GM23338 (cell line): ENCODE measurements at regions not wholly inside any gene's neighbourhood (a gene's known extent, or its start where the extent isn't known, plus 50 kb on each side); places are given as distances from the start of the nearest gene placed in this dataset.

Experiments used
- CTCF ChIP-seq, 2 experiments: fragments of 200-600 bp in 1 of 2; sonication (generic) in 1 of 2; conservative IDR thresholded peaks; 2 replicates each; pipeline versions ENCODE4 v1.5.1 to v1.6.1; 2016 to 2017; ENCODE audit warnings: antibody characterized with exemption in 2 of 2, low read depth in 2 of 2, mild to moderate bottlenecking in 2 of 2, moderate library complexity in 1 of 2
- EZH2 ChIP-seq: fragments of 200-600 bp; sonication (generic); IDR thresholded peaks from one replicate; pipeline ENCODE4 v1.8.0; 2017; ENCODE audit warnings: antibody characterized with exemption, mild to moderate bottlenecking, low read depth; ENCODE audit not compliant: unreplicated experiment
- EZH2phosphoT487 ChIP-seq: fragments of 200-600 bp; sonication (generic); IDR thresholded peaks from one replicate; pipeline ENCODE4 v1.8.1; 2018; ENCODE audit warnings: antibody characterized with exemption; ENCODE audit not compliant: unreplicated experiment
- POLR2AphosphoS5 ChIP-seq: IDR thresholded peaks from 2 replicates; pipeline ENCODE4 v1.6.1; 2016; ENCODE audit warnings: antibody characterized with exemption, low read depth

DNA sequence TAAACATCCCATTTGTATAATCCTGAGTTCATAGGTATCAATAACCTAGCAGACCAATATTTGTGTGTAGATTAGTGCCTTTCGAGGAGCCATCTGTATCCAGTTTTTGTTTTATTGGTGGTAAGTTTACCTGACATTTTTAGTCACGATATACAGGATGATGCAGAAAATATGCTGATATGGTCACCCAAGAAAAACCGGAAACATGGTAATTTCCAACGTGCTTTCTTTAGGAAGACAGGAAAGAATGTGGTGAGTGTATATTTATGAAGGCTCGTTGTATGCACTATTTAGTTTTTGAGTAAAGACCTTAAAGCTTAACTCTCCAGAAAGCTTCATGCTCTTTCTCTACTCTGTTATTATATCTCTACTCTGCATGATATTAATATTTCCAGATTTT is 180.2 kb upstream of the PHACTR1 start:
- TF ChIP-seq CTCF (conservative IDR thresholded peaks at IDR 0.05; ENCODE audit: low read depth in 2 of 2), result no peak
- TF ChIP-seq EZH2, result no peak
- TF ChIP-seq EZH2phosphoT487, result no peak
- no peak for TF ChIP-seq POLR2AphosphoS5
